Right cardiac atrium (tissue), 5 donors: ENCODE measurements at regions not wholly inside any gene's neighbourhood (a gene's known extent, or its start where the extent isn't known, plus 50 kb on each side); places are given as distances from the start of the nearest gene placed in this dataset.

Source experiments
- ATAC-seq, 2 donors: fragments of 200-7000 bp; cut with Tn5 transposase; one replicate each; pipeline versions ENCODE4 v1.8.0 to v1.9.1; 2020; ENCODE audit warnings: moderate library complexity in 2 of 2, mild to moderate bottlenecking in 1 of 2
- DNase-seq, 3 donors: peaks; one replicate each; pipeline ENCODE4 v3.0.0-alpha.2; 2020
- H3K27ac ChIP-seq: one replicate; pipeline ENCODE4 v1.5.1; 2013; ENCODE audit warnings: mild to moderate bottlenecking, low read length, control low read depth, moderate library complexity
- H3K27me3 ChIP-seq: one replicate; pipeline ENCODE4 v1.6.1; 2013; ENCODE audit not compliant: control insufficient read depth, insufficient read depth
- H3K4me1 ChIP-seq: one replicate; pipeline ENCODE4 v1.6.1; 2013; ENCODE audit warnings: low read length; ENCODE audit not compliant: control insufficient read depth, insufficient read depth
- H3K4me3 ChIP-seq: one replicate; pipeline ENCODE4 v1.5.1; 2013; ENCODE audit warnings: low read length, control low read depth
- H3K9me3 ChIP-seq: one replicate; pipeline ENCODE4 v1.6.1; 2013; ENCODE audit warnings: low read length; ENCODE audit not compliant: control insufficient read depth
- WGBS: extraction: QIAGEN DNeasy Blood & Tissue Kit; methylation state at CpG from one replicate; pipeline ENCODE4 v1.1.7; 2013; 5-methylcytosine and 5-hydroxymethylcytosine counted together
- intact Hi-C, 4 donors: fragments of 100-400 bp; cut with DNase I; formaldehyde crosslinking; loops; one replicate each; pipeline versions ENCODE4 v1.11.0 to v1.14.0; 2022 to 2023
- donor health status: healthy with polysubstance abuse.
- donor health status: DM: no; HTN: yes; CAD: no.
- donor health status: DM: no; HTN: no; CAD: no.
- donor health status: DM: no; HTN: yes; CAD: no; lungs with severe emphysema.
- donor health status: DM: yes; HTN: yes; CAD: no.

- DNase-seq (no peak), ATAC-seq (no peak)
- WGBS, result 91% methylated on average over 3 of the region's 3 CpGs
- intact Hi-C loops, result no loop called here
- H3K27ac ChIP-seq, result no peak overlapping the region
- no peak overlapping the region for H3K4me3 ChIP-seq
- no peaks in the 10 kb centered on the region for H3K27me3 ChIP-seq
- peaks cover 8% of the 10 kb centered on the region for H3K9me3 ChIP-seq
- no peaks in the 10 kb centered on the region for H3K4me1 ChIP-seq
Observed at GRCh38 chr5:8912106-8912505, 633.8 kb downstream of the SEMA5A start.

DNA sequence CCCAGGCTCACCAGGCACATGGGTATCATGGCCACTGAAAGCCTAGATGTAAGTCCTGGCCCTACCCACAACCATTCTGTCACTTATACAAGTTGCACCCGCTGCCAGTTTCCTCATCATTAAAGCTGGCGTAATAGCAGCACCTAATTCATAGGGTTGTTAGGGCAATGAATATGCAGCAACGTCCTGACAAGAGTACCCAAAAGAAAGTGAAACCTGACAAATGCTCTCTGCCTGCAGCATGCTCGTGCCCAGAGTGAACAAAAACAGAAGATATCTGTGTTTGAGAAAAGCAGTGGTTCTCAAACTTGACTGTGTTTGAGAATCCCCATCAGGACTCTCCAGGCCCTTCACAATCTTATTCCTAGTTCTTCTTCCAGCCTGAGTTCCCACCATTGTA lies 632.4 kb downstream of the SEMA5A start:
- WGBS, result 79% methylated on average over 4 of the region's 4 CpGs
- no peaks in the 10 kb centered on the region for H3K27me3 ChIP-seq
- intact Hi-C loops, result no loop called here

DNA sequence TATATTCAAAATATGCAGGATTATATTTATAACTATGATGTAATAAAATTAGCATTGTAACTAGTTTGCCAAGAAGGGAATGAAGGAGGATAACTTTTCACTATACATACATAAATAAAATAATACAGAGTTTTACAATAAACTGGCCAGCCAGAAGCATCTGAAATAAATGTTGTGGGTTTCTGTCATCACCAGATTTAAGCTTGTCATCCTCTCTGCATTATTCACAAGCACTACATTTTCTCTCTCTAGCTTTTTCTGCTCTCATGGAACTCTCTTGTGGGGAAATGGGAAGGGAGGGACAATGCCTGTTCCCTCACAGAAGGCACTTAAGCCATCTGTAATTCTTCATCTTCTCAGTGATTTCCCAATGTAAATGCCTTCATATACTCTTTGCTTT lies 626.8 kb downstream of the SEMA5A start:
- intact Hi-C loops, result no loop called here
- ATAC-seq (no peak), DNase-seq (no peak)
- Histone ChIP-seq H3K27me3 (no peaks in the 10 kb centered on the region), H3K9me3 (peaks cover 2% of the 10 kb centered on the region), H3K27ac (no peak overlapping the region), H3K4me1 (no peaks in the 10 kb centered on the region), H3K4me3 (no peak overlapping the region)

More for the DNA sequence above, 632.4 kb downstream of the SEMA5A start:
- H3K4me1 ChIP-seq, result no peaks in the 10 kb centered on the region
- no peak overlapping the region for H3K4me3 ChIP-seq
- ATAC-seq (no peak), DNase-seq (no peak)
- H3K9me3 ChIP-seq, result peaks cover 6% of the 10 kb centered on the region
- no peak overlapping the region for H3K27ac ChIP-seq

DNA sequence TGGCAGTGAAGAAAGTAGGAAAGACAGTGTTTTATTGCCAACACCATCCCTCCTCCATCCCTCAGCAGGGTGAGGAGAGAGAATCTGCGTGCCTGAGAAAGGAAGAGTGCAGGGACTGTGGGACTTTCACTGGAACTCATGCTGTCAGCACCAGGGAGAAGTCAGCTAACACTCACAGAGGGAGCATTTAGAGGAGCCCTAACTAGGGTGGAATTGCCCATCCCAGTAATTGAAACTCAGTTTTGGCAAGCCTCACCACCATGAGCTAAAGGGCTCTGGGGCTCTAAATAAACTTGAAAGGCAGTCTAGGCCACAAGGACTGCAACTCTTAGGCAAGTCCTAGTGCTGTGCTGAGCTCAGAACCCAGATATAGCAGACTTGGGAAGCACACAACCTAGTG lies 622.3 kb downstream of the SEMA5A start:
- no peak overlapping the region for H3K27ac ChIP-seq
- peaks cover 2% of the 10 kb centered on the region for H3K9me3 ChIP-seq
- ATAC-seq (no peak), DNase-seq (no peak)
- no peaks in the 10 kb centered on the region for H3K4me1 ChIP-seq
- 40% methylated on average over 1 of the region's 1 CpG for WGBS
- intact Hi-C loops, result no loop called here
- H3K27me3 ChIP-seq, result no peaks in the 10 kb centered on the region
- H3K4me3 ChIP-seq, result no peak overlapping the region

- 75% methylated on average over 3 of the region's 3 CpGs for WGBS
- no peak for ATAC-seq
- Histone ChIP-seq H3K4me1 (no peaks in the 10 kb centered on the region), H3K27ac (no peak overlapping the region), H3K27me3 (no peaks in the 10 kb centered on the region), H3K9me3 (peaks cover 2% of the 10 kb centered on the region), H3K4me3 (no peak overlapping the region)
- intact Hi-C loops, result no loop called here
- no peak for DNase-seq
Observed at GRCh38 chr5:8924054-8924793, 621.7 kb downstream of the SEMA5A start.

DNA sequence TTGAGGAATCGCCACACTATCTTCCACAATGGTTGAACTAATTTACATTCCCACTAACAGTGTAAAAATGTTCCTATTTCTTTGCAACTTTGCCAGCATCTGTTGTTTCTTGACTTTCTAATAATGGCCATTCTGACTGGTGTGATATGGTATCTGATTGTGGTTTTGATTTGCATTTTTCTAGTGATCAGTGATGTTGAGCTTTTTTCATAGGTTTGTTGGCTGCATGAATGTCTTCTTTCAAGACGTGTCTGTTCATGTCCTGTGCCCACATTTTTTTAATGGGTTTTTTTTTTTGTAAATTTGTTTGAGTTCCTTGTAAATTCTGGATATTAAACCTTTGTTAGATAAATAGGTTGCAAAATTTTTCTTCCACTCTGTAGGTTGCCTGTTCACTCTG lies 615.9 kb downstream of the SEMA5A start:
- peaks cover 5% of the 10 kb centered on the region for H3K9me3 ChIP-seq
- no peak for ATAC-seq
- H3K27ac ChIP-seq, result no peak overlapping the region
- no peaks in the 10 kb centered on the region for H3K4me1 ChIP-seq
- no peak overlapping the region for H3K4me3 ChIP-seq
- no peaks in the 10 kb centered on the region for H3K27me3 ChIP-seq
- intact Hi-C loops, result no loop called here
- DNase-seq, result no peak
- 71% methylated on average over 2 of the region's 2 CpGs for WGBS

DNA sequence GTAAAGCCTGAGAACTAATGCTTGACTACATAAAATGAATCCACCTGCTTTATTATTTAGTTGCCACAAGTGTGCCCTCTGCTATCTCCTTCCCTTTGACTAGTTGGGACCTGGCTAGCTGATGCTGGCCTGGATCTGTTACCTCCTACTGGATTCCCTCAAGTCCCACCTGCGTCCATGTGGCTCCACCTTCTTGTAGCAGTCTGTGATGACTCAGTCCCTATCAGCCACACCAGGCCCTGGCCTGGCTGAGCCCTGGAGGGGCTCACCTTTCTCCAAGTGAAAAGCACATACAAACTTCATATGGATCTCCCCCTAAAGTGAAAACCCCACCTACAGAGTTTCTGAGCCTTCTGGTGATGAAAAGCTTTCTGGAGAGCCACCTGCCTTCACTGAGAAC lies 611.4 kb downstream of the SEMA5A start:
- Histone ChIP-seq H3K9me3 (peaks cover 11% of the 10 kb centered on the region), H3K27me3 (no peaks in the 10 kb centered on the region), H3K27ac (no peak overlapping the region), H3K4me3 (no peak overlapping the region), H3K4me1 (no peaks in the 10 kb centered on the region)
- intact Hi-C loops, result no loop called here
- no peak for ATAC-seq
- 60% methylated on average over 1 of the region's 1 CpG for WGBS
- DNase-seq, result no peak

GRCh38 chr5:8940934-8941333 lies 604.9 kb downstream of the SEMA5A start:
- H3K9me3 ChIP-seq, result peaks cover 12% of the 10 kb centered on the region
- no peak overlapping the region for H3K4me3 ChIP-seq
- ATAC-seq (no peak), DNase-seq (no peak)
- H3K27me3 ChIP-seq, result no peaks in the 10 kb centered on the region
- intact Hi-C loops, result no loop called here
- WGBS, result 76% methylated on average over 1 of the region's 1 CpG
- H3K27ac ChIP-seq, result no peak overlapping the region
- no peaks in the 10 kb centered on the region for H3K4me1 ChIP-seq

- no peaks in the 10 kb centered on the region for H3K4me1 ChIP-seq
- H3K9me3 ChIP-seq, result peaks cover 10% of the 10 kb centered on the region
- H3K27me3 ChIP-seq, result no peaks in the 10 kb centered on the region
- intact Hi-C loops, result no loop called here
- DNase-seq (no peak), ATAC-seq (no peak)
- no peak overlapping the region for H3K4me3 ChIP-seq
- H3K27ac ChIP-seq, result no peak overlapping the region
- WGBS, result 54% methylated on average over 3 of the region's 3 CpGs
Observed at GRCh38 chr5:8943301-8943700, 602.6 kb downstream of the SEMA5A start.

DNA sequence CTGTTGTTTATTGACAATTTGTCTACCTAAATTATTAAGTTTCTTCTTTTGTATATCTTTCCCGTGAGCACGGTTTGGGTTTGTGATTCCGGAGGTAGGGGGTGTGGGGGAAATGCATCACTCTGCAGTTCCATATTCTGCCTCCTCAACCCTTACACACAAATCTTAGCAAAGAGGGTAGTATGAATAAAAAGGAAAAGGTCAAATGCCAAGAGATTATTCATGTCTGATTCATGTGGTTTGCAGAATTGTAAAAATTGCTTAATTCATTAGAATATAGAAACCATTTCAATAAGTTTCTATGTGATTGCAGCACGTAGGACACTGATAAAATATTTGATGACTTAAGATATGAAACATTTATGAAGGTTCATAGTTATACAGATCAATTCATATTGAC lies 601.9 kb downstream of the SEMA5A start:
- Histone ChIP-seq H3K4me3 (no peak overlapping the region), H3K27me3 (no peaks in the 10 kb centered on the region), H3K4me1 (no peaks in the 10 kb centered on the region), H3K27ac (no peak overlapping the region), H3K9me3 (peaks cover 10% of the 10 kb centered on the region)
- WGBS, result 81% methylated on average over 4 of the region's 4 CpGs
- intact Hi-C loops, result no loop called here
- no peak for ATAC-seq
- no peak for DNase-seq

GRCh38 chr5:8945972-8946371 lies 599.9 kb downstream of the SEMA5A start:
- intact Hi-C loops, result no loop called here
- Histone ChIP-seq H3K4me1 (no peaks in the 10 kb centered on the region), H3K27ac (no peak overlapping the region), H3K27me3 (no peaks in the 10 kb centered on the region), H3K9me3 (peaks cover 9% of the 10 kb centered on the region), H3K4me3 (no peak overlapping the region)
- WGBS, result 65% methylated on average over 2 of the region's 2 CpGs
- DNase-seq (no peak), ATAC-seq (no peak)

DNA sequence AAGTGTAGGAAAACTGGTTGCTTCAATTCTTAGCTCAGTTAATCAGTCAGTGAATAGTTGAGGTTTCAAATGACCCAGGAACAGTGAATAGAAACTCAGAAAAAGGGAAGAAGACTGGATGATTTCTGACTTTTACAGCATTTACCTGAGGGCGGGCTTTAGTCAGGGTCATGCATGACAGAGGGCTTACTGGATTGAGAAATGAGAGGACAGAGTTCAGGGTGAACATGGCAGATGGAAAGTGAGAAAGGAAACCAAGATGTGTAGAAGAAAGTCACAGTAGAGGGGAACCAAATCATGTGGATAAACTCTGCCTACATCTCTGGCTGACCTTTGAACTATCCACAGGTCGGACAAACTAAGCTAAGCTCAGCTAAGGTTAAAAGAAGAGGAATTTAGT lies 596.0 kb downstream of the SEMA5A start:
- intact Hi-C loops, result no loop called here
- Histone ChIP-seq H3K27me3 (no peaks in the 10 kb centered on the region), H3K9me3 (peaks cover 3% of the 10 kb centered on the region), H3K27ac (no peak overlapping the region), H3K4me3 (no peak overlapping the region), H3K4me1 (no peaks in the 10 kb centered on the region)
- ATAC-seq, result no peak
- no peak for DNase-seq
- WGBS, result 76% methylated on average over 2 of the region's 2 CpGs
